ENCODE measurements at regions not wholly inside any gene's neighbourhood (a gene's known extent, or its start where the extent isn't known, plus 50 kb on each side); places are given as distances from the start of the nearest gene placed in this dataset.
"Not testable (repeated sequence)": the region's sequence is repeated elsewhere in the genome, so short reads cannot be mapped to it uniquely, and the experiment has no call there.

DNA sequence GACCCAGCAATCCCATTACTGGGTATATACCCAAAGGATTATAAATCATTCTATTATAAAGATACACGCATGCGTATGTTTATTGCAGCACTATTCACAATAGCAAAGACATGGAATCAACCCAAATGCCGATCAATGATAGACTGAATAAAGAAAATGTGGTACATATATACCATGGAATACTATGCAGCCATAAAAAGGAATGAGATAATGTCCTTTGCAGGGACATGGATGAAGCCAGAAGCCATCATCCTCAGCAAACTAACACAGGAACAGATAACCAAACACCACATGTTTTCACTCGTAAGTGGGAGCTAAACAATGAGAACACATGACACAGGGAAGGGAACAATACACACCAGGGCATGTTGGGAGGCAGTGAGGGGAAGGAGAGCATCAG, 245.7 kb downstream of the DEPDC1B start:
- TF ChIP-seq, protein P1, sequence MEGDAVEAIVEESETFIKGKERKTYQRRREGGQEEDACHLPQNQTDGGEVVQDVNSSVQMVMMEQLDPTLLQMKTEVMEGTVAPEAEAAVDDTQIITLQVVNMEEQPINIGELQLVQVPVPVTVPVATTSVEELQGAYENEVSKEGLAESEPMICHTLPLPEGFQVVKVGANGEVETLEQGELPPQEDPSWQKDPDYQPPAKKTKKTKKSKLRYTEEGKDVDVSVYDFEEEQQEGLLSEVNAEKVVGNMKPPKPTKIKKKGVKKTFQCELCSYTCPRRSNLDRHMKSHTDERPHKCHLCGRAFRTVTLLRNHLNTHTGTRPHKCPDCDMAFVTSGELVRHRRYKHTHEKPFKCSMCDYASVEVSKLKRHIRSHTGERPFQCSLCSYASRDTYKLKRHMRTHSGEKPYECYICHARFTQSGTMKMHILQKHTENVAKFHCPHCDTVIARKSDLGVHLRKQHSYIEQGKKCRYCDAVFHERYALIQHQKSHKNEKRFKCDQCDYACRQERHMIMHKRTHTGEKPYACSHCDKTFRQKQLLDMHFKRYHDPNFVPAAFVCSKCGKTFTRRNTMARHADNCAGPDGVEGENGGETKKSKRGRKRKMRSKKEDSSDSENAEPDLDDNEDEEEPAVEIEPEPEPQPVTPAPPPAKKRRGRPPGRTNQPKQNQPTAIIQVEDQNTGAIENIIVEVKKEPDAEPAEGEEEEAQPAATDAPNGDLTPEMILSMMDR (conservative IDR thresholded peaks at IDR 0.05; ENCODE audit: low read length): not testable (repeated sequence)
- TF ChIP-seq EZH2phosphoT487 (IDR thresholded peaks at IDR 0.05; ENCODE audit: borderline replicate concordance): not testable (repeated sequence)

Measured in Loucy (cell line).